ENCODE measurements at regions not wholly inside any gene's neighbourhood (a gene's known extent, or its start where the extent isn't known, plus 50 kb on each side); places are given as distances from the start of the nearest gene placed in this dataset.

DNA sequence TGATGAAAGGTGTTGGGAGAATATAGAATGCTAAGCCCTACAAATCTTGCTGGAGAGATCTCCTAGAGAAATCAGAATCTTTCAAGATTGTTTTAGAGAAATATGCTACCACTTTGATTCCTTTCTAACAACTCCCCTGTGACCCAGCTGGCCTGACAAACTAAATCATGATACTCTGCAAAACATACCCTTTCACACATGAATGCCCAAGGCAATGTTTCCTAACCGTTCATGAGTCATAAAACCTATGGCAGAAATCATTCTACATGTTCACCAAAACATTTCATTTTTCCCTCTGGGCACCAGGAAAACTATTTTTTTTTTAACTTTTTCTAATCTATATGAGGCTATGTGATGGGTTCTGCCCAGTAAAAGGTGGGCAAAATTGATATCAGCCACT is 77.8 kb upstream of the SETBP1 start:
- DNase-seq (ENCODE audit: extremely low read depth in 1 of 2, low read depth in 1 of 2), result no peak

- DNase-seq (ENCODE audit: extremely low read depth in 1 of 2, low read depth in 1 of 2), result no peak
These were observed 71.3 kb upstream of the SETBP1 start for GRCh38 chr18:44609181-44609941.

DNA sequence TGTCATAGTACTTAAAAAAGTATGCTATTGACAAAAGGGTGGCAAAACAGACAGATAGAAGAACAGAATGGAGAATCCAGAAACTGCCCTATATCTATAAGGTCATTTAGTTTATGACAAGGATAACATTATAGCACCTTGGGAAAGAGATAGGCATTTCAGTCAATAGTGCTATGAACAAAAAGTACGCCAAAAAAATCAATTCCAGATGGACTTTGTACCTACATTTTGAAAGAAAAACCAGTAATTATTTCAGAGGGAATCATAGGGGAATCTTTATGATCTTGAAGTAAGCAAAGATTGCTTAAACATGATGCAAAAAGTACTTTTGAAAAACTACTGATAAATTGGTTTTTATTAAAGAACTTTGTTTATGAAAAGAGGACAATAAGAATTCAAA is 59.9 kb upstream of the SETBP1 start:
- DNase-seq (ENCODE audit: extremely low read depth in 1 of 2, low read depth in 1 of 2), result no peak

- no peak for DNase-seq (ENCODE audit: extremely low read depth in 1 of 2, low read depth in 1 of 2)
These were observed 56.6 kb upstream of the SETBP1 start for GRCh38 chr18:44624052-44624451.

DNA sequence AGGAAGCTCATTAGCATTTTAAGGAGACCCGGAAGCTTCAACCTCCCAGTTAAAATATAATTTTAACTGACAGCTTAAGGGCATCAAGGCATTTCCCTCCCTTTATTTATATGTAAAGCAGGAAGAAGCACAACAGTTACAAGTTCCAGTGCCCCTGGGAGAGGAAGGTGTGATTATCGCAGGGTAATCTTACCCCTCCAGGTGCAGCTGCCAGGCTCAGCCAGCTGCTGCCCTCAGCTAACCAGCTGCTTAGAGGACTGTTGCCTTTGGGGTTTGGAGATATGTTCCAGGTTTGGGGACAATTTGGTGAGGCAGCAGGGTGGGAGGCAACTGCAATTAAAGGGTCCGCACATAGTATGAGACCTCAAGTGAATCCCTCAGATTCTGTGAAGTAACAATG is 55.3 kb upstream of the SETBP1 start:
- DNase-seq (ENCODE audit: extremely low read depth in 1 of 2, low read depth in 1 of 2), result no peak

DNA sequence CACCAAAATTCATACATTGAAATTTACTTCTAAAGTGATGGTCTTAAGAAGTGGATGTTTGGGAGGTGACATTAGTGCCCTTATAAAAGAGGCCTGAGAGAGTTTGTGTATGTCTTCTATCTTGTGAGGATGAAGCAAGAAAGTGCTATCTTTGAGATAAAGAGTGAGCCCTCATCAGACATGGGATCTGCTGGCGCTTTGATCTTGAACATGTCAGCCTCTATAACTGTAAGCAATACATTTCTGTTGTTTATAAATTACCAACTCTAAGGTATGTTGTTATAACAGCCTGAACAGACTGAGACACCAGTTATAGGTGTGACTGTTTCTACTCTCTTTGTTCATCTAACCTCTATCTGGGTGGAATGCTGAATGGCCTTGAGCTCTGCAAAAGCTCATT is 54.5 kb upstream of the SETBP1 start:
- no peak for DNase-seq (ENCODE audit: extremely low read depth in 1 of 2, low read depth in 1 of 2)

DNA sequence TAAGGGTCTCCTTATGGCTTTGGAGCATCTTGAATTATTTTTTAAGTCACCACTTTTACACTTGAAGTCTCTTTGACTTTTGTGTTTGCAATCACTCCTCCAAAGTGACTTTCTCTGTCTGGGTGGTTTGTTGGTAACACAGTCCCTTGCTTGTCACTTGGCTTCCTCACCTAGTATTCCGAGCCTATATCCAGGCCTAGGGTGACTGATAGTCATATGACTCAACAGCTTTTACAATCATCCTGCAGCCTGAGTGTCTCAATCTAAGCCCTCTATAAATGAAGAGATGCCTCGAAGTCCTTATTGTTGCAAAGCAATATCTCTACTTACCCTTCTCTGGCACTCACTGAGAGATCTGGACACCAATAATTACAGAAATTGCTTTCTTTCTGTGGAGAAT is 53.9 kb upstream of the SETBP1 start:
- DNase-seq (ENCODE audit: extremely low read depth in 1 of 2, low read depth in 1 of 2), result no peak

DNA sequence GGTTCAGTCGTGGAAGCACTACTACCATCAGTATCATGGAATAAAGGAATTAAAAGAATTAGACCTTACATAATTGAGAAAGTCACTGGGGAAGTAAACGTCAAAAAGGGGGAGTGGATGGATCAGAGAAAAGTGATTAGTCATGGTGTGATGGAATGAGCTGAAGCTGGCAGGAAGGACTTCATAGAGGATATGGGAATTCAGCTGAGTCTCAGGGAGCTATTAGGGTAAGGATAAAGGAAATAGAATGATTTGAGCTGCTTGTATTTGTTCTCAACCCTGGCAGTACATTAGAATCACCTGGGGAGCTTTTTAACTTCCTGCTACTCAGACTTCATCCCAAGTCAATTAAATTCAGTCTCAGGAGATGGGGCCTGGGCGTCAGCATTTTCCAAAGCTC is 53.4 kb upstream of the SETBP1 start:
- DNase-seq (ENCODE audit: extremely low read depth in 1 of 2, low read depth in 1 of 2), result no peak

GRCh38 chr18:44629406-44629805 is 51.3 kb upstream of the SETBP1 start:
- DNase-seq (ENCODE audit: extremely low read depth in 1 of 2, low read depth in 1 of 2), result no peak

- DNase-seq (ENCODE audit: extremely low read depth in 1 of 2, low read depth in 1 of 2), result peak in 1 of 2 donors; percentile 3
These were observed 50.6 kb upstream of the SETBP1 start for GRCh38 chr18:44630118-44630517.
